K562 (cell line): ENCODE measurements at regions not wholly inside any gene's neighbourhood (a gene's known extent, or its start where the extent isn't known, plus 50 kb on each side); places are given as distances from the start of the nearest gene placed in this dataset.

ENCODE experiments used
- CBX5 ChIP-seq: IDR thresholded peaks from 2 replicates; pipeline ENCODE4 v1.6.1; 2014; ENCODE audit warnings: low read depth, borderline replicate concordance
- ETV5 ChIP-seq: sonication (generic); formaldehyde crosslinking; IDR thresholded peaks from 2 replicates; pipeline ENCODE4 v1.4.0; 2020; ENCODE audit warnings: low read depth, mild to moderate bottlenecking, missing genetic modification reagents
- TEAD1 ChIP-seq, 2 experiments: fragments of 450-650 bp in 1 of 2; sonication (generic) in 1 of 2; formaldehyde crosslinking; IDR thresholded peaks; 2 replicates each; pipeline versions ENCODE4 v1.4.0 to v1.8.0; 2020 to 2022; ENCODE audit warnings: mild to moderate bottlenecking in 2 of 2, missing genetic modification reagents in 1 of 2
- THAP7 ChIP-seq: fragments of 250-450 bp; sonication (Bioruptor Pico); IDR thresholded peaks from 2 replicates; pipeline ENCODE4 v1.5.0; 2021

DNA sequence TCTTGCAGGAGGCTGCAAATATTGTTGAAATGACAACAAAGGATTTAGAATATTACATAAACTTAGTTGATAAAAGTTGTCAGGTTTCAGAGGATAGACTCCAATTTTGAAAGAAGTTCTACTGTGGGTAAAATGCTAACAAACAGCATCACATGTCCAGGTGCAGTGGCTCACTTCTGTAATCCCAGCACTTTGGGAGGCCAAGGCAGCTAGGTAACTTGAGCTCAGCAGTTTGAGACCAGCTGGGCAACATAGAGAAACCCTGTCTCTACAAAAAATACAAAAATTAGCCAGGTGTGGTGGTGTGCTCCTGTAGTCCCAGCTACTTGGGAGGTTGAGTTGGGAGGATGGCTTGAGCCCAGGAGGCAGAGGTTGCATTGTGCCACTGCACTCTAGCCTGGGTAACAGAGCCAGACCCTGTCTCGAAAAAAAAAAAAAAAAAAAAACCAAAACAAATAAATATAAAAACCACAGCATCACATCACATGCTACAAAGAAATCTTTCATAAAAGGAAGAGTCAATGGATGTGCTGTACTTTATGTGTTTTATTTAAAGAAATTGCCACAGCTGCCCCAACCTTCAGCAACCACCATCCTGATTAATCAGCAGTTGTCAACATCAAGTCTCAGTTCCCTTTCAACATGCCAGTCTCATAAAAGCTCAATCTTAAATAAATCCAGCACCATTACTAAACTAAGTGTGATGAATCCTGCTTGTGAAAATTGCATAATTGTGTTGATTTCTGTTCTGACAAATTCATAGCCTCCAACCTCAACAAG lies 83.2 kb upstream of the MBL2 start:
- TF ChIP-seq ETV5 (CRISPR knock-in tag), result no peak
- no peak for TF ChIP-seq THAP7 (CRISPR knock-in tag)
- TF ChIP-seq TEAD1 (CRISPR knock-in tag; IDR thresholded peaks at IDR 0.05), result no peak
- TF ChIP-seq CBX5, result no peak
